ENCODE measurements at regions not wholly inside any gene's neighbourhood (a gene's known extent, or its start where the extent isn't known, plus 50 kb on each side); places are given as distances from the start of the nearest gene placed in this dataset.

DNA sequence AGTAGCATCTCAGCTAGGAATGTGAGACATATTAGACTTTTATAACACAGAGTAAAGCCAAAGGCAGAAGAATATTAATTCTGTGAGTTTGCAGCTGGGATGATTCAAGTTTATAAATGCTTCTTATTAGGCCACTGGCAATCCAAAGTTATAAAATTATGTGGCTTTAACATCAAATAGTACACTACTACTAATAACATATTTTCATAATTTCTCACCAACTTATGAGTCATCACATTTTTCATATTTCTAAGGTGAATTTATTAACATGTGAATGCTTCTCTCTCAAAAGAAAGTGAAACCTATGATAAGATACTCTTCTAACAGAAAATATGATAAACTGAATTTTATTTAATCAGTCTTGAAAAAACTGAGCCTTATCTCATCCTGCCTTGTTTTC is 1348.2 kb upstream of the ALCAM start:
- no peak overlapping the region for H2BK20ac ChIP-seq (ENCODE audit: low read length)
- no peak overlapping the region for H3K14ac ChIP-seq (ENCODE audit: insufficient read length)
- H3K27ac ChIP-seq (ENCODE audit: low read depth, low read length): no peak overlapping the region
- no peaks in the 10 kb centered on the region for H3K4me1 ChIP-seq (replicated peaks in 1 of 4; ENCODE audit: control insufficient read depth in 3 of 4, insufficient read depth in 4 of 4, low read length in 3 of 4)
- no peaks in the 10 kb centered on the region for H3K79me1 ChIP-seq (ENCODE audit: low read depth, low read length)
- H3K56ac ChIP-seq (replicated peaks; ENCODE audit: insufficient read length, low read depth, low read length): no peak overlapping the region
- H3K4me2 ChIP-seq (ENCODE audit: insufficient read depth in 1 of 2, low read depth in 2 of 2, low read length in 2 of 2): no peak overlapping the region
- H3K4ac ChIP-seq (replicated peaks; ENCODE audit: insufficient read length, low read depth, low read length): no peak overlapping the region
- H2BK120ac ChIP-seq (replicated peaks; ENCODE audit: low read depth, low read length): no peak overlapping the region
- H3K36me3 ChIP-seq (ENCODE audit: control insufficient read depth in 2 of 4, insufficient read depth in 4 of 4, low read length in 3 of 4): no peaks in the 10 kb centered on the region
- no peak for FAIRE-seq
- H2BK5ac ChIP-seq (ENCODE audit: low read depth, low read length): no peak overlapping the region
- no peaks in the 10 kb centered on the region for H3K79me2 ChIP-seq (ENCODE audit: control insufficient read depth in 1 of 2, insufficient read depth in 2 of 2, low read length in 2 of 2)
- CTCF ChIA-PET (ENCODE audit: partially characterized antibody): no interaction called here
- H4K8ac ChIP-seq (ENCODE audit: extremely low read depth, insufficient read depth, low read length): no peak overlapping the region
- no peaks in the 10 kb centered on the region for H4K20me1 ChIP-seq (replicated peaks in 1 of 2; ENCODE audit: control insufficient read depth in 1 of 2, insufficient read depth in 2 of 2, low read length in 2 of 2)
- H4K5ac ChIP-seq (ENCODE audit: insufficient read length, low read depth, low read length): no peak overlapping the region
- H2BK12ac ChIP-seq (ENCODE audit: low read depth, low read length): no peak overlapping the region
- H3K4me3 ChIP-seq (ENCODE audit: extremely low read depth in 1 of 4, insufficient read depth in 2 of 4, low read depth in 3 of 4, low read length in 4 of 4): no peak overlapping the region
- no peaks in the 10 kb centered on the region for H3K27me3 ChIP-seq (replicated peaks in 1 of 4; ENCODE audit: control insufficient read depth in 3 of 4, extremely low read depth in 1 of 4, insufficient read depth in 3 of 4, low read length in 3 of 4)
- no peak overlapping the region for H3K18ac ChIP-seq (ENCODE audit: extremely low read depth, low read length)
- POLR2A ChIA-PET (ENCODE audit: partially characterized antibody): no interaction called here
- H2AK5ac ChIP-seq (ENCODE audit: low read depth, low read length): no peak overlapping the region
- H3K9ac ChIP-seq (replicated peaks in 1 of 4; ENCODE audit: extremely low read depth in 1 of 4, low read depth in 3 of 4, low read length in 3 of 4): no peak overlapping the region
- H3K23me2 ChIP-seq (ENCODE audit: low read depth, low read length): no peaks in the 10 kb centered on the region
- no peak overlapping the region for H2BK15ac ChIP-seq (ENCODE audit: low read length)
- H2AFZ ChIP-seq (ENCODE audit: low read length): no peak overlapping the region
- H3K9me3 ChIP-seq (ENCODE audit: insufficient read depth in 2 of 2, low read depth in 1 of 2, low read length in 1 of 2): peaks cover 0 to 3% of the 10 kb centered on the region in 2 experiments; a peak in 1 of 4 replicates
- no peak for DNase-seq (ENCODE audit: low read depth in 1 of 2, low spot score in 2 of 2)
- no peak overlapping the region for H4K91ac ChIP-seq (replicated peaks; ENCODE audit: insufficient read length, low read length)
- no peak overlapping the region for H3K23ac ChIP-seq (ENCODE audit: insufficient read length)
- TF ChIP-seq CHD7 (IDR thresholded peaks at IDR 0.05; ENCODE audit: insufficient replicate concordance, low read length) (no peak), SIRT6 (IDR thresholded peaks at IDR 0.05; ENCODE audit: low read length) (no peak)
